SK-N-SH (cell line): ENCODE measurements at regions not wholly inside any gene's neighbourhood (a gene's known extent, or its start where the extent isn't known, plus 50 kb on each side); places are given as distances from the start of the nearest gene placed in this dataset.
A peak's percentile ranks its signal among the peaks of the same experiment; 100 is the strongest.

Experiments
- CTCF ChIA-PET: fragments of 300-600, 350-600 bp; formaldehyde crosslinking; extraction: SDS; loops from one replicate; lab custom pipeline; 2021; lab: Yijun Ruan, JAX
- POLR2A ChIA-PET: fragments of 350-600 bp; sonication (Branson Sonifier 250); formaldehyde crosslinking; extraction: SDS; loops from one replicate; lab custom pipeline; 2020; ENCODE audit warnings: antibody characterized with exemption, inconsistent platforms; lab: Yijun Ruan, JAX
- DNase-seq: peaks from one replicate; pipeline ENCODE4 v3.0.0; 2012
- H2AFZ ChIP-seq: fragments of 200-600 bp; sonication (generic); 2 replicates; pipeline ENCODE4 v1.8.1; 2016; ENCODE audit warnings: antibody characterized with exemption, mild to moderate bottlenecking, low read depth
- H3F3A ChIP-seq: fragments of 200-600 bp; sonication (generic); replicated peaks from 2 replicates; pipeline ENCODE3; 2016; ENCODE audit warnings: antibody characterized with exemption, mild to moderate bottlenecking; ENCODE audit not compliant: insufficient read depth
- H3K27ac ChIP-seq, 2 experiments: fragments of 200-500 bp in 1 of 2; fragments of 200-600 bp in 1 of 2; sonication (Bioruptor generic) in 1 of 2; sonication (generic), shearing (Covaris generic) in 1 of 2; 2 replicates each; pipeline versions ENCODE4 v1.5.1 to v1.6.1; 2014 to 2016; ENCODE audit warnings: low read depth in 2 of 2, inconsistent platforms in 1 of 2, low read length in 1 of 2, mild to moderate bottlenecking in 1 of 2, mixed read lengths in 1 of 2
- H3K27me3 ChIP-seq: fragments of 200-600 bp; sonication (generic), shearing (Covaris generic); 2 replicates; pipeline ENCODE4 v1.6.1; 2016; ENCODE audit warnings: mixed run types; ENCODE audit not compliant: insufficient read depth
- H3K36me3 ChIP-seq, 2 experiments: fragments of 200-500 bp in 1 of 2; fragments of 200-600 bp in 1 of 2; sonication (Bioruptor generic) in 1 of 2; sonication (generic) in 1 of 2; replicated peaks in 1 of 2; 2 replicates each; pipeline versions ENCODE3 to v1.5.1; 2014 to 2016; ENCODE audit warnings: low read length in 1 of 2, mild to moderate bottlenecking in 1 of 2; ENCODE audit not compliant: insufficient read depth in 2 of 2, control insufficient read depth in 1 of 2
- H3K4me1 ChIP-seq, 2 experiments: fragments of 200-500 bp in 1 of 2; fragments of 200-600 bp in 1 of 2; sonication (Bioruptor generic) in 1 of 2; sonication (generic), shearing (Covaris generic) in 1 of 2; 2 replicates each; pipeline versions ENCODE4 v1.5.1 to v1.6.1; 2014 to 2016; ENCODE audit warnings: low read depth in 1 of 2, low read length in 1 of 2, mixed run types in 1 of 2; ENCODE audit not compliant: insufficient read depth in 2 of 2, control insufficient read depth in 1 of 2
- H3K4me2 ChIP-seq: fragments of 200-600 bp; sonication (generic), shearing (Covaris generic); 2 replicates; pipeline ENCODE4 v1.6.1; 2017; ENCODE audit warnings: mixed run types
- H3K4me3 ChIP-seq, 2 experiments: fragments of 200-500 bp in 1 of 2; fragments of 200-600 bp in 1 of 2; sonication (Bioruptor generic) in 1 of 2; sonication (generic), shearing (Covaris generic) in 1 of 2; 2 replicates each; pipeline versions ENCODE4 v1.5.1 to v1.8.1; 2014 to 2016; ENCODE audit warnings: low read depth in 2 of 2, inconsistent platforms in 1 of 2, low read length in 1 of 2, mild to moderate bottlenecking in 1 of 2, mixed read lengths in 1 of 2, moderate library complexity in 1 of 2
- H3K79me2 ChIP-seq: fragments of 200-600 bp; sonication (generic); 2 replicates; pipeline ENCODE4 v1.8.1; 2017; ENCODE audit warnings: mild to moderate bottlenecking; ENCODE audit not compliant: insufficient read depth
- H3K9ac ChIP-seq: fragments of 200-600 bp; sonication (generic); 2 replicates; pipeline ENCODE4 v1.6.1; 2017; ENCODE audit warnings: mixed run types
- H3K9me2 ChIP-seq: fragments of 200-600 bp; sonication (generic); 2 replicates; pipeline ENCODE4 v1.6.1; 2017; ENCODE audit warnings: mixed run types
- H3K9me3 ChIP-seq: fragments of 200-600 bp; sonication (generic); 2 replicates; pipeline ENCODE4 v1.6.1; 2017; ENCODE audit warnings: mixed run types, mild to moderate bottlenecking, moderate library complexity
- H4K20me1 ChIP-seq: fragments of 200-600 bp; sonication (generic); 2 replicates; pipeline ENCODE4 v1.6.1; 2017; ENCODE audit warnings: mild to moderate bottlenecking, mixed run types; ENCODE audit not compliant: insufficient read depth
- CHD2 ChIP-seq: fragments of 150-350 bp; IDR thresholded peaks from 2 replicates; pipeline ENCODE4 v1.6.1; 2018; ENCODE audit warnings: low read length; ENCODE audit not compliant: partially characterized antibody
- ELF1 ChIP-seq: IDR thresholded peaks from 2 replicates; pipeline ENCODE4 v1.4.0; 2012
- EP300 ChIP-seq, 2 experiments: IDR thresholded peaks; 2 replicates each; pipeline versions ENCODE4 v1.4.0 to v1.6.1; 2012; ENCODE audit warnings: borderline replicate concordance in 1 of 2, low read depth in 1 of 2, low read length in 1 of 2
- FOSL2 ChIP-seq: IDR thresholded peaks from 2 replicates; pipeline ENCODE4 v1.4.0; 2012; ENCODE audit warnings: low read depth, mild to moderate bottlenecking, moderate library complexity, borderline replicate concordance
- FOXM1 ChIP-seq: IDR thresholded peaks from 2 replicates; pipeline ENCODE4 v1.4.0; 2012; ENCODE audit warnings: low read depth, mild to moderate bottlenecking
- GABPA ChIP-seq: IDR thresholded peaks from 2 replicates; pipeline ENCODE4 v1.4.0; 2012; ENCODE audit warnings: low read depth, mild to moderate bottlenecking
- GATA2 ChIP-seq: sonication (generic); formaldehyde crosslinking; IDR thresholded peaks from 2 replicates; pipeline ENCODE4 v1.5.0; 2020; ENCODE audit warnings: mild to moderate bottlenecking, missing genetic modification reagents
- JUND ChIP-seq: IDR thresholded peaks from 2 replicates; pipeline ENCODE4 v1.4.0; 2012
- MEF2A ChIP-seq: IDR thresholded peaks from 2 replicates; pipeline ENCODE4 v1.4.0; 2012; ENCODE audit warnings: low read depth, borderline replicate concordance
- NRF1 ChIP-seq: IDR thresholded peaks from 2 replicates; pipeline ENCODE4 v1.6.1; 2012; ENCODE audit warnings: low read depth, mild to moderate bottlenecking, low read length
- POLR2AphosphoS5 ChIP-seq: IDR thresholded peaks from 2 replicates; pipeline ENCODE4 v1.6.1; 2012; ENCODE audit warnings: low read depth, low read length
- RAD21 ChIP-seq: IDR thresholded peaks from 2 replicates; pipeline ENCODE4 v1.6.1; 2012; ENCODE audit warnings: mild to moderate bottlenecking, low read length
- RCOR1 ChIP-seq: fragments of 150-350 bp; IDR thresholded peaks from 2 replicates; pipeline ENCODE4 v1.6.1; 2017; ENCODE audit warnings: antibody characterized with exemption, low read length
- RFX5 ChIP-seq: IDR thresholded peaks from 2 replicates; pipeline ENCODE4 v1.6.1; 2012; ENCODE audit warnings: mild to moderate bottlenecking, improper control_type of control experiment, low read length
- SIN3A ChIP-seq: IDR thresholded peaks from 2 replicates; pipeline ENCODE4 v1.6.1; 2012; ENCODE audit warnings: low read depth, mild to moderate bottlenecking, low read length, moderate library complexity, borderline replicate concordance
- SMC3 ChIP-seq: IDR thresholded peaks from 2 replicates; pipeline ENCODE4 v1.6.1; 2012; ENCODE audit warnings: low read depth, low read length, improper control_type of control experiment
- TAF1 ChIP-seq: IDR thresholded peaks from 2 replicates; pipeline ENCODE4 v1.6.1; 2012; ENCODE audit warnings: low read depth, mild to moderate bottlenecking, low read length, moderate library complexity, borderline replicate concordance
- TEAD4 ChIP-seq: IDR thresholded peaks from 2 replicates; pipeline ENCODE4 v1.4.0; 2012; ENCODE audit warnings: mild to moderate bottlenecking, borderline replicate concordance; ENCODE audit not compliant: insufficient read depth
- YY1 ChIP-seq: IDR thresholded peaks from 2 replicates; pipeline ENCODE4 v1.4.0; 2012; ENCODE audit warnings: low read depth, mild to moderate bottlenecking
- whole genome bisulfite sequencing: methylation state at CpG from one replicate; pipeline ENCODE4 v1.1.6; 2017; ENCODE audit warnings: low lambda C conversion rate; 5-methylcytosine and 5-hydroxymethylcytosine counted together
- TF ChIP-seq, protein P1 (sequence below): IDR thresholded peaks from 2 replicates; pipeline ENCODE4 v1.6.1; 2012; ENCODE audit warnings: mild to moderate bottlenecking, low read depth, low read length, moderate library complexity
- TF ChIP-seq, protein P2 (sequence below): IDR thresholded peaks from 2 replicates; pipeline ENCODE4 v1.4.0; 2012; ENCODE audit warnings: low read depth
- TF ChIP-seq, protein P3 (sequence below): IDR thresholded peaks from 2 replicates; pipeline ENCODE4; 2012
- TF ChIP-seq, protein P4 (sequence below): IDR thresholded peaks from 2 replicates; pipeline ENCODE4 v1.4.0; 2012; ENCODE audit warnings: low read depth, borderline replicate concordance

DNA sequence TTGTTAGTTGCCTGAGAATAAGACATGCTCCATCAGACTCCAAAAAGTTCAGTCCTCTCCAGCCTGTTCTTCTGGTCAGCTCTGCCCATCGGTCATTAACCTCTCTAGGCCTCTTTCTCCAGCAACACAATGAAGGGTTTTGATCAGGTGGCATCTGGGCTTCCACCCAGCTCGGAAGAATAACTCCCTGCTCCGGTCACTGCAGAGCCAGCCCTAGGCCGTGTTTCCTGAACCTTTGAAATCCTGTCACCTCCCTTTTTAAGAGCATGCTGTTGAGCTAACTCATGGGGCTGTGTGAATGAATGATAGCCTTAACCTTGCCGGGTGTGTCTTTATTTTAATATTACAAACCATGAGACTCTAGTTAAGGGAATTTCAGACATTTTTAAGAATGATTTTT, 117.1 kb downstream of the GXYLT1 start (continued):
- TF ChIP-seq SIN3A (no peak), GATA2 (no peak), NRF1 (no peak), RCOR1 (no peak), FOXM1 (no peak)

DNA sequence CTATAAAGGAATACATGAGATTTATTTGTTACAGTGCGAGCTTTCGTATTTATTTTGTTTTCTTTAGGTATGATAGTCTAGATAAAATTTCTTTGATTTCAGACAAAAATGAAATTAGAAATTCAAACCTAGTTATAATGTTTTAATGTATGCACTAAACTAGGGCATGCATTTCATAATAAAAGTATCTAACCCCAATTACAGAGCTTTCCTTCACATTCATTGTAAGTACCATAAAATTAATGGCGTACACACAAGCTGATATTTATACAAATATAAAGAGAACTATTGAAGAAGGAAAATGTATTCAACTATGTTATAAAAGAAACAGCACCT, 120.2 kb downstream of the GXYLT1 start:
- Histone ChIP-seq H3K9me3 (no peaks in the 10 kb centered on the region), H3K4me2 (peak overlapping the region; percentile 66), H3K79me2 (no peaks in the 10 kb centered on the region), H3K9ac (no peak overlapping the region), H4K20me1 (no peaks in the 10 kb centered on the region), H3K4me3 (peak overlapping the region; percentile 13 to 35; a peak in 2 of 4 replicates), H2AFZ (peak overlapping the region; percentile 74), H3F3A (no peaks in the 10 kb centered on the region), H3K4me1 (peaks cover 0 to 2% of the 10 kb centered on the region in 2 experiments; a peak in 1 of 4 replicates), H3K27ac (no peak overlapping the region), H3K36me3 (no peaks in the 10 kb centered on the region), H3K9me2 (no peaks in the 10 kb centered on the region), H3K27me3 (no peaks in the 10 kb centered on the region)
- TF ChIP-seq MEF2A (no peak), FOSL2 (no peak), CHD2 (no peak), SMC3 (no peak), TAF1 (no peak), POLR2AphosphoS5 (no peak), GATA2 (no peak), JUND (no peak), EP300 (IDR thresholded peaks at IDR 0.05; ENCODE audit: borderline replicate concordance in 1 of 2, low read depth in 1 of 2, low read length in 1 of 2) (no peak), RAD21 (no peak), GABPA (no peak), SIN3A (no peak), TEAD4 (no peak), RFX5 (no peak), ELF1 (no peak), YY1 (no peak)
- TF ChIP-seq, protein P1, sequence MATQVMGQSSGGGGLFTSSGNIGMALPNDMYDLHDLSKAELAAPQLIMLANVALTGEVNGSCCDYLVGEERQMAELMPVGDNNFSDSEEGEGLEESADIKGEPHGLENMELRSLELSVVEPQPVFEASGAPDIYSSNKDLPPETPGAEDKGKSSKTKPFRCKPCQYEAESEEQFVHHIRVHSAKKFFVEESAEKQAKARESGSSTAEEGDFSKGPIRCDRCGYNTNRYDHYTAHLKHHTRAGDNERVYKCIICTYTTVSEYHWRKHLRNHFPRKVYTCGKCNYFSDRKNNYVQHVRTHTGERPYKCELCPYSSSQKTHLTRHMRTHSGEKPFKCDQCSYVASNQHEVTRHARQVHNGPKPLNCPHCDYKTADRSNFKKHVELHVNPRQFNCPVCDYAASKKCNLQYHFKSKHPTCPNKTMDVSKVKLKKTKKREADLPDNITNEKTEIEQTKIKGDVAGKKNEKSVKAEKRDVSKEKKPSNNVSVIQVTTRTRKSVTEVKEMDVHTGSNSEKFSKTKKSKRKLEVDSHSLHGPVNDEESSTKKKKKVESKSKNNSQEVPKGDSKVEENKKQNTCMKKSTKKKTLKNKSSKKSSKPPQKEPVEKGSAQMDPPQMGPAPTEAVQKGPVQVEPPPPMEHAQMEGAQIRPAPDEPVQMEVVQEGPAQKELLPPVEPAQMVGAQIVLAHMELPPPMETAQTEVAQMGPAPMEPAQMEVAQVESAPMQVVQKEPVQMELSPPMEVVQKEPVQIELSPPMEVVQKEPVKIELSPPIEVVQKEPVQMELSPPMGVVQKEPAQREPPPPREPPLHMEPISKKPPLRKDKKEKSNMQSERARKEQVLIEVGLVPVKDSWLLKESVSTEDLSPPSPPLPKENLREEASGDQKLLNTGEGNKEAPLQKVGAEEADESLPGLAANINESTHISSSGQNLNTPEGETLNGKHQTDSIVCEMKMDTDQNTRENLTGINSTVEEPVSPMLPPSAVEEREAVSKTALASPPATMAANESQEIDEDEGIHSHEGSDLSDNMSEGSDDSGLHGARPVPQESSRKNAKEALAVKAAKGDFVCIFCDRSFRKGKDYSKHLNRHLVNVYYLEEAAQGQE, result no peak
- TF ChIP-seq, protein P2, sequence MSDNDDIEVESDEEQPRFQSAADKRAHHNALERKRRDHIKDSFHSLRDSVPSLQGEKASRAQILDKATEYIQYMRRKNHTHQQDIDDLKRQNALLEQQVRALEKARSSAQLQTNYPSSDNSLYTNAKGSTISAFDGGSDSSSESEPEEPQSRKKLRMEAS, result no peak
- TF ChIP-seq, protein P3, sequence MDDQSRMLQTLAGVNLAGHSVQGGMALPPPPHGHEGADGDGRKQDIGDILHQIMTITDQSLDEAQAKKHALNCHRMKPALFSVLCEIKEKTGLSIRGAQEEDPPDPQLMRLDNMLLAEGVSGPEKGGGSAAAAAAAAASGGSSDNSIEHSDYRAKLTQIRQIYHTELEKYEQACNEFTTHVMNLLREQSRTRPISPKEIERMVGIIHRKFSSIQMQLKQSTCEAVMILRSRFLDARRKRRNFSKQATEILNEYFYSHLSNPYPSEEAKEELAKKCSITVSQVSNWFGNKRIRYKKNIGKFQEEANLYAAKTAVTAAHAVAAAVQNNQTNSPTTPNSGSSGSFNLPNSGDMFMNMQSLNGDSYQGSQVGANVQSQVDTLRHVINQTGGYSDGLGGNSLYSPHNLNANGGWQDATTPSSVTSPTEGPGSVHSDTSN, result no peak
- TF ChIP-seq, protein P4, sequence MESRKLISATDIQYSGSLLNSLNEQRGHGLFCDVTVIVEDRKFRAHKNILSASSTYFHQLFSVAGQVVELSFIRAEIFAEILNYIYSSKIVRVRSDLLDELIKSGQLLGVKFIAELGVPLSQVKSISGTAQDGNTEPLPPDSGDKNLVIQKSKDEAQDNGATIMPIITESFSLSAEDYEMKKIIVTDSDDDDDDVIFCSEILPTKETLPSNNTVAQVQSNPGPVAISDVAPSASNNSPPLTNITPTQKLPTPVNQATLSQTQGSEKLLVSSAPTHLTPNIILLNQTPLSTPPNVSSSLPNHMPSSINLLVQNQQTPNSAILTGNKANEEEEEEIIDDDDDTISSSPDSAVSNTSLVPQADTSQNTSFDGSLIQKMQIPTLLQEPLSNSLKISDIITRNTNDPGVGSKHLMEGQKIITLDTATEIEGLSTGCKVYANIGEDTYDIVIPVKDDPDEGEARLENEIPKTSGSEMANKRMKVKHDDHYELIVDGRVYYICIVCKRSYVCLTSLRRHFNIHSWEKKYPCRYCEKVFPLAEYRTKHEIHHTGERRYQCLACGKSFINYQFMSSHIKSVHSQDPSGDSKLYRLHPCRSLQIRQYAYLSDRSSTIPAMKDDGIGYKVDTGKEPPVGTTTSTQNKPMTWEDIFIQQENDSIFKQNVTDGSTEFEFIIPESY, result no peak
- ChIA-PET CTCF (interaction anchor here (0.6 to 7.4 kb wide), 53 partner anchors 8 to 1311 kb away, joined by 3 to 140 read pairs (median 4); no protein-coding TSS in a partner anchor), POLR2A (no interaction called here)
- DNase-seq, result no peak
- WGBS, result 27% methylated on average over 3 of the region's 3 CpGs
